AG09309 (cell line): ENCODE measurements at regions not wholly inside any gene's neighbourhood (a gene's known extent, or its start where the extent isn't known, plus 50 kb on each side); places are given as distances from the start of the nearest gene placed in this dataset.

Source experiments
- DNase-seq: peaks from one replicate; pipeline ENCODE4 v3.0.0-alpha.2; 2010; ENCODE audit warnings: low read depth
- H3K4me3 ChIP-seq: 2 replicates; pipeline ENCODE4 v1.5.1; 2011; ENCODE audit warnings: mild to moderate bottlenecking, low read depth, low read length, moderate library complexity; ENCODE audit not compliant: control insufficient read depth
- TF ChIP-seq, protein P1 (sequence below): IDR thresholded peaks from 2 replicates; pipeline ENCODE4 v1.5.1; 2011; ENCODE audit warnings: mild to moderate bottlenecking, low read depth, low read length, inconsistent platforms; ENCODE audit not compliant: insufficient read depth, control insufficient read depth; ENCODE audit errors: missing control alignments

DNA sequence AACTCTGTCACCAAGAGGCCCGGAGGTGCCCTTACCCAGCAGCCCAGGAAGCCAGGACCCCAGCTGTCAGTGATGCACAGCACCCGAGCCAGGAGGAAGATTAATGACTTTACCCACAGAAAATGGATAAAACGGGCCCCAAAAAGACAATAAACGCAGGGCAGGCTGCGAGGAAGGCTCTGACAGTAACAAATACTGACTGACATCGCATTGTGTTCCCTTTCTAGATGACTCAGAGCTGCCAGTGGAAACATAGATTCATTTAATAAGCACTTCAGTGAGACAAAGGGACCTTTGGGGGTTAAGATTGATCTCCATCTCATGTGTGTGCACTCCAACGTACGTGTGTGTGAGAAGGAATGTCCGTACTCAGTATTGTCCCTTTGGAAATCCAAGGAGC is 225.3 kb upstream of the PPP2R3A start:
- TF ChIP-seq, protein P1, sequence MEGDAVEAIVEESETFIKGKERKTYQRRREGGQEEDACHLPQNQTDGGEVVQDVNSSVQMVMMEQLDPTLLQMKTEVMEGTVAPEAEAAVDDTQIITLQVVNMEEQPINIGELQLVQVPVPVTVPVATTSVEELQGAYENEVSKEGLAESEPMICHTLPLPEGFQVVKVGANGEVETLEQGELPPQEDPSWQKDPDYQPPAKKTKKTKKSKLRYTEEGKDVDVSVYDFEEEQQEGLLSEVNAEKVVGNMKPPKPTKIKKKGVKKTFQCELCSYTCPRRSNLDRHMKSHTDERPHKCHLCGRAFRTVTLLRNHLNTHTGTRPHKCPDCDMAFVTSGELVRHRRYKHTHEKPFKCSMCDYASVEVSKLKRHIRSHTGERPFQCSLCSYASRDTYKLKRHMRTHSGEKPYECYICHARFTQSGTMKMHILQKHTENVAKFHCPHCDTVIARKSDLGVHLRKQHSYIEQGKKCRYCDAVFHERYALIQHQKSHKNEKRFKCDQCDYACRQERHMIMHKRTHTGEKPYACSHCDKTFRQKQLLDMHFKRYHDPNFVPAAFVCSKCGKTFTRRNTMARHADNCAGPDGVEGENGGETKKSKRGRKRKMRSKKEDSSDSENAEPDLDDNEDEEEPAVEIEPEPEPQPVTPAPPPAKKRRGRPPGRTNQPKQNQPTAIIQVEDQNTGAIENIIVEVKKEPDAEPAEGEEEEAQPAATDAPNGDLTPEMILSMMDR, result no peak
- no peak for DNase-seq
- H3K4me3 ChIP-seq, result no peak overlapping the region

DNA sequence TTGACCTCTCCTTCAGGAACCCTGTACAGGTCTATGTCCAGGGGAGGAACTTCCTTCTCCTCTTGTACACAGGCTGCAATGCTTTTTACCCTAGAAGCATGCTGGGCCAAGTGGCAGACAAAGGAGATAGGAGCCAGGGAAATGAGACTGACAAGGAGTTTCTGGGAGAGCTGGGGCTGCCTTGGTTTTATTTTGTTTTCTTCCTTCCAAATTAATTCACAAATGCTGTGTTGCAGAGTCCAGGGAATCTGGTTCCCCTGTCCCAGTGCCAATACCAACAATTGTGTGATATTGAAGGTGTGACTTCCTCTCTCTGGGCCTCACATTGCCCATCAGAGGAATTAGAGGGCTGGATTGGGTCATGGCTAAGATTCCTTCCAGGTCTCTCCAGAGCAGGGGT is 224.8 kb upstream of the PPP2R3A start:
- TF ChIP-seq, protein P1, result no peak
- H3K4me3 ChIP-seq, result no peak overlapping the region
- DNase-seq, result no peak

DNA sequence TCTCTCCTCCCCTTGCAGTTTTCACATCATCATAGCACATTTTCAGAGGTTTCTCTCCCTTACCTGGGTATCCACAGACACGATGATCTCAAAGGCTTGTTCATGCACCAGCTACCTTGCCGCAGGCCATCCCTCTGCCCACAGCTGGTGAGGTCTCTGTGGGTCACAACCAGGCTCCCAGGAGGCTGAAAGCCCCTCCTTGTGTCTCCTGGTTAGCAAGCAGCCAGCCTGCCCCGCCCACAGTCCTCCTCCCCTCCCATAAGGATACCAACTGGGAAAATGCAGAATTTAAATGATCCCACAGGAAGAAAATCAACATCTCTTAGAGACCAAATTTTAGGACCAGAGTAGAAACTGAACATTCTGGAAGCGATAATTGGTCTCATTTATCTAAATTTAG is 213.5 kb upstream of the PPP2R3A start:
- H3K4me3 ChIP-seq, result no peak overlapping the region
- no peak for DNase-seq
- TF ChIP-seq, protein P1, result no peak

DNA sequence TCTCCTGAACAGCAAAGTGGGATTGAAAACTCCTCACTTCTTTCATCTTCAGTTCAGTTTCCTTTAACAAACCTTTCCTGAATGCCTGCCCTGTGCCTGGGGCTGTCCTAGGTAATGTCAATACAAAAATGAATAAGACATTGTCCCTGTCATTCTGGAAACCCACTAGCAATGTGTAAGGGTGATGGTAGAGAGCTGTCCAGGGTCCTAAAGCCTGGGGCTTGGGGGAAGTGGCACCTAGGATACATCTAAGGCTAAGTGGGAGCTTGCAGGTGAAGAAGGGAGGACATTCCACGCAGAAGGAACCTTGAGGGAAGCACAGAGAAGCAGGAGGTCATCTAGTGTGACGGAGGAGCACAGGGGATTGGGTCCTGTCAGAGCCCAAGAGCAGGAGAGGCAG is 212.7 kb upstream of the PPP2R3A start:
- TF ChIP-seq, protein P1, result no peak
- no peak overlapping the region for H3K4me3 ChIP-seq
- DNase-seq, result no peak

DNA sequence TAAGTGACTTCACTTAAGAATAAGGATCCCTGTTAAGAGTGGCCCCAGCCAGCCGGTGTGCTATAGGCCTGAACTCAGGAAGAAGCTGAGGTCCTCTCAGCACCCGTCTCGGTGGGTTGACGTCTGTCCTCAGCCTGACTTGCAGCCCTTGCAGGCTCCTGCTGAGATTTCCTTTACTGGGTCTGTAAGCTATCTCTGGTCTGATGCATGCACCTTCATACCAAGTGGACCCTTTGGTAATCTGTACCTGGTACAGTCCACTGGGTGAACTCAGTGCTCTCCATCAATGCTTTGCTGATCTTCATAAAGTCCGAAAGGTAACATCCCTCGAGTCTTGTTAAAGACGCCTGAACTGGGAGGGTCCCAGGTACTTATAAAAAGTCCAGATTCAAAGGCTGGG is 212.0 kb upstream of the PPP2R3A start:
- no peak overlapping the region for H3K4me3 ChIP-seq
- no peak for DNase-seq
- TF ChIP-seq, protein P1, result no peak

DNA sequence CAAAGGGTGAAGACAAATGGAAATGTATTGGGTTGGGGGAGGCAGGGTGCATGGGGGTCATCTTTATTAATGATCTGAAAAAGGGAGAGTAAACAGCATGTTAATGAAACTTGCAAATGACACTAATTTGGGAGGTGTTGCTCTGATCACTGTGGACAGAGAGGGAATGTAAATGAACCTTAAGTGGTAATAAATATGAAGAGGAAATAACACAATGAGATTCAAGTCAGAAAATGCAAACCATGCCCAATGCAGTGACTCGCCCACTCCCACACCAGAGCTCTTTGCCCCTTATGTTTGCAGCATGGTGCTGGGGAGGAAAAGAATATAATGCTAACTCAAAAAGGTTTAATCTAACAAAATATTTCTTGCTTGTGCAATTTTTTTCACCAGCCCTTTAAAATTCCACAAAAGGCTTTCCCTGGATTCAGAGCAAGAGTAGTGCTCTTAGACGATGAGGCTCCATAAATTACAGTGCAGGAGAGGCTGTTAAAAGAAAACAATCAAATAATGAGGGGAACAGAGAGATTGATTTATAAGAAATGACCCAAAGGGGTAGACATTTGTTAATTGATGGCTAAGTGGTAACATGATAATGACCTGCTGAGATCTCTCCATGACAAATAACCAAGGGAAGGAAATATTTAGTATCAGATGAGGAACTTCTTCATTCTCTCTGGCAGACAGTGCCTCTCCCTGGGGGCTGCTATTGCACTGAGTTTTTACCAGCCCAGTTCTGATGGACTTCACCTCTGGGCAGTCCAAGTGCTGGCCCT is 210.0 kb upstream of the PPP2R3A start:
- TF ChIP-seq, protein P1, result no peak
- DNase-seq, result no peak
- H3K4me3 ChIP-seq, result no peak overlapping the region
